SK-N-SH treated with all-trans-retinoic acid at 6 μM for 48 hours (cell line): ENCODE measurements at regions not wholly inside any gene's neighbourhood (a gene's known extent, or its start where the extent isn't known, plus 50 kb on each side); places are given as distances from the start of the nearest gene placed in this dataset.
A peak's percentile ranks its signal among the peaks of the same experiment; 100 is the strongest.

Experiments used
- ATAC-seq: fragments of 200-7000 bp; cut with Tn5 transposase; 3 replicates; pipeline ENCODE4 v1.9.1; 2020; ENCODE audit warnings: mild to moderate bottlenecking, moderate library complexity
- ARNTL ChIP-seq: fragments of 450-650 bp; formaldehyde crosslinking; IDR thresholded peaks from 2 replicates; pipeline ENCODE4 v1.5.0; 2020; ENCODE audit warnings: low read depth, mild to moderate bottlenecking, moderate library complexity, borderline replicate concordance
- BACH2 ChIP-seq: fragments of 250-450 bp; sonication (Bioruptor Pico); IDR thresholded peaks from 2 replicates; pipeline ENCODE4 v1.9.0; 2021; ENCODE audit warnings: mild to moderate bottlenecking, borderline replicate concordance
- CREB5 ChIP-seq: fragments of 250-450 bp; sonication (Bioruptor Pico); IDR thresholded peaks from 2 replicates; pipeline ENCODE4 v1.5.1; 2020; ENCODE audit warnings: low read depth, mild to moderate bottlenecking, moderate library complexity
- CSDC2 ChIP-seq: fragments of 250-450 bp; sonication (Bioruptor Pico); IDR thresholded peaks from 2 replicates; pipeline ENCODE4 v1.5.0; 2020; ENCODE audit warnings: mild to moderate bottlenecking, moderate library complexity
- CSRNP3 ChIP-seq: fragments of 250-450 bp; sonication (Bioruptor Pico); IDR thresholded peaks from 2 replicates; pipeline ENCODE4 v1.5.1; 2021; ENCODE audit warnings: mild to moderate bottlenecking, moderate library complexity
- OSR1 ChIP-seq: fragments of 250-450 bp; sonication (Bioruptor Pico); IDR thresholded peaks from 2 replicates; pipeline ENCODE4 v1.8.0; 2022; ENCODE audit warnings: moderate library complexity, mild to moderate bottlenecking, inconsistent platforms
- PATZ1 ChIP-seq: fragments of 250-450 bp; sonication (Bioruptor Pico); IDR thresholded peaks from 2 replicates; pipeline ENCODE4 v1.8.0; 2020; ENCODE audit warnings: mild to moderate bottlenecking, moderate library complexity, borderline replicate concordance
- PPARA ChIP-seq: fragments of 250-450 bp; sonication (Bioruptor Pico); IDR thresholded peaks from 2 replicates; pipeline ENCODE4 v1.5.0; 2020; ENCODE audit warnings: mild to moderate bottlenecking, borderline replicate concordance
- RARB ChIP-seq: fragments of 250-450 bp; sonication (Bioruptor Pico); IDR thresholded peaks from 2 replicates; pipeline ENCODE4 v1.8.0; 2021; ENCODE audit warnings: mild to moderate bottlenecking, moderate library complexity
- SNAI2 ChIP-seq: fragments of 250-450 bp; sonication (Bioruptor Pico); IDR thresholded peaks from 2 replicates; pipeline ENCODE4 v1.5.0; 2020; ENCODE audit warnings: mild to moderate bottlenecking, moderate library complexity
- TCF4 ChIP-seq: fragments of 250-450 bp; sonication (Bioruptor Pico); IDR thresholded peaks from 2 replicates; pipeline ENCODE4 v1.8.0; 2021; ENCODE audit warnings: mild to moderate bottlenecking, moderate library complexity, borderline replicate concordance
- TSHZ2 ChIP-seq: fragments of 250-450 bp; sonication (Bioruptor Pico); IDR thresholded peaks from 2 replicates; pipeline ENCODE4 v1.5.0; 2020; ENCODE audit warnings: mild to moderate bottlenecking, moderate library complexity
- ZC3H10 ChIP-seq: fragments of 250-450 bp; sonication (Bioruptor Pico); IDR thresholded peaks from 2 replicates; pipeline ENCODE4 v1.5.1; 2021; ENCODE audit warnings: mild to moderate bottlenecking, moderate library complexity
- ZFP3 ChIP-seq: fragments of 250-450 bp; sonication (Bioruptor Pico); IDR thresholded peaks from 2 replicates; pipeline ENCODE4 v1.5.0; 2020; ENCODE audit warnings: mild to moderate bottlenecking, moderate library complexity
- ZFP30 ChIP-seq: fragments of 450-650 bp; formaldehyde crosslinking; IDR thresholded peaks from 2 replicates; pipeline ENCODE4 v1.5.0; 2022; ENCODE audit warnings: mild to moderate bottlenecking, moderate library complexity
- ZNF565 ChIP-seq: fragments of 450-650 bp; formaldehyde crosslinking; conservative IDR thresholded peaks from 2 replicates; pipeline ENCODE4 v1.5.0; 2020; ENCODE audit warnings: low read depth, mild to moderate bottlenecking, moderate library complexity
- ZNF70 ChIP-seq: fragments of 450-650 bp; formaldehyde crosslinking; IDR thresholded peaks from 2 replicates; pipeline ENCODE4 v1.5.0; 2020; ENCODE audit warnings: mild to moderate bottlenecking, moderate library complexity
- ZNF8 ChIP-seq: fragments of 450-650 bp; formaldehyde crosslinking; IDR thresholded peaks from 2 replicates; pipeline ENCODE4 v1.5.0; 2020; ENCODE audit warnings: mild to moderate bottlenecking, moderate library complexity

GRCh38 chr13:87981416-87981815 is 310.2 kb downstream of the SLITRK5 start:
- no peak for TF ChIP-seq ZNF565
- TF ChIP-seq ARNTL (CRISPR knock-in tag) = no peak
- no peak for TF ChIP-seq TCF4 (CRISPR knock-in tag)
- TF ChIP-seq OSR1 = no peak
- no peak for TF ChIP-seq PPARA (CRISPR knock-in tag)
- no peak for TF ChIP-seq ZNF8 (CRISPR knock-in tag)
- TF ChIP-seq ZFP3 = no peak
- TF ChIP-seq SNAI2 (CRISPR knock-in tag) = no peak
- no peak for TF ChIP-seq ZC3H10
- no peak for TF ChIP-seq TSHZ2
- no peak for TF ChIP-seq CSDC2 (CRISPR knock-in tag)
- no peak for TF ChIP-seq BACH2 (CRISPR knock-in tag)
- TF ChIP-seq CSRNP3 (CRISPR knock-in tag) = no peak
- TF ChIP-seq ZFP30 (CRISPR knock-in tag) = no peak
- TF ChIP-seq, all 23 proteins: peak for 0
- no peak for ATAC-seq

GRCh38 chr13:87982400-87982799 is 311.2 kb downstream of the SLITRK5 start:
- TF ChIP-seq RARB = no peak
- peak; percentile 53; the same call in 1 of the 2 replicates for TF ChIP-seq TCF4 (CRISPR knock-in tag)
- no peak for TF ChIP-seq CREB5 (CRISPR knock-in tag)
- TF ChIP-seq ZNF70 (CRISPR knock-in tag) = no peak
- no peak for TF ChIP-seq ZFP30 (CRISPR knock-in tag)
- no peak for ATAC-seq

- TF ChIP-seq SNAI2 (CRISPR knock-in tag) (no peak), ZFP3 (no peak), BACH2 (CRISPR knock-in tag) (no peak), TCF4 (CRISPR knock-in tag) (no peak), PATZ1 (no peak), PPARA (CRISPR knock-in tag) (no peak), TSHZ2 (no peak)
- no peak for ATAC-seq
Measured at GRCh38 chr13:87986639-87987250, 315.6 kb downstream of the SLITRK5 start.
